ENCODE measurements at regions not wholly inside any gene's neighbourhood (a gene's known extent, or its start where the extent isn't known, plus 50 kb on each side); places are given as distances from the start of the nearest gene placed in this dataset.
A peak's percentile ranks its signal among the peaks of the same experiment; 100 is the strongest.

DNA sequence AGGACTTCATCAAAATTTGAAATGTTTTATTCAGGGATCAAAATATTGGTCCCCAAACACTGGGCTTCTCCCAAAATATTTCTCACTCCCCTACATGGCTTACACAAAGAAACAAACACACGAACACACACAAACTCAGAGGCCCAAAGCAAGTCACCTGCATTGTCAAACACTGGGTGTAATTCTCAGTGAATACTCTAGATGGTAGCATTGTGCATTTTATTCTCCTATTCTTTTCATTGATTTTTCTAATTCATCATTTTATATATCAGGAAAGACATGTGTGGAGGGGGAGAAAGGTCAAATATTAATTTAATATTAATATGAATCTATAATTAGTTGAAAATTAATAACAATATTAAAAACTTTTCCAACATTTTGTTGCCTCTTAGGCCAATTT lies 72.3 kb upstream of the TNMD start:
- no peaks in the 10 kb centered on the region for H3K4me1 ChIP-seq
- no peaks in the 10 kb centered on the region for H3K27me3 ChIP-seq
- intact Hi-C loops (cut with DNase I; ENCODE audit: low total_unique reads), result loop anchor here (5.0 kb wide), 1 partner anchor 100 kb away; no protein-coding TSS in a partner anchor
- TF ChIP-seq, protein P1, sequence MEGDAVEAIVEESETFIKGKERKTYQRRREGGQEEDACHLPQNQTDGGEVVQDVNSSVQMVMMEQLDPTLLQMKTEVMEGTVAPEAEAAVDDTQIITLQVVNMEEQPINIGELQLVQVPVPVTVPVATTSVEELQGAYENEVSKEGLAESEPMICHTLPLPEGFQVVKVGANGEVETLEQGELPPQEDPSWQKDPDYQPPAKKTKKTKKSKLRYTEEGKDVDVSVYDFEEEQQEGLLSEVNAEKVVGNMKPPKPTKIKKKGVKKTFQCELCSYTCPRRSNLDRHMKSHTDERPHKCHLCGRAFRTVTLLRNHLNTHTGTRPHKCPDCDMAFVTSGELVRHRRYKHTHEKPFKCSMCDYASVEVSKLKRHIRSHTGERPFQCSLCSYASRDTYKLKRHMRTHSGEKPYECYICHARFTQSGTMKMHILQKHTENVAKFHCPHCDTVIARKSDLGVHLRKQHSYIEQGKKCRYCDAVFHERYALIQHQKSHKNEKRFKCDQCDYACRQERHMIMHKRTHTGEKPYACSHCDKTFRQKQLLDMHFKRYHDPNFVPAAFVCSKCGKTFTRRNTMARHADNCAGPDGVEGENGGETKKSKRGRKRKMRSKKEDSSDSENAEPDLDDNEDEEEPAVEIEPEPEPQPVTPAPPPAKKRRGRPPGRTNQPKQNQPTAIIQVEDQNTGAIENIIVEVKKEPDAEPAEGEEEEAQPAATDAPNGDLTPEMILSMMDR (IDR thresholded peaks at IDR 0.05 in 4 of 5, conservative IDR thresholded peaks at IDR 0.05 in 1 of 5), result peak in 4 of 5 experiments; percentile 16 to 65 (median 24)
- TF ChIP-seq POLR2A (IDR thresholded peaks at IDR 0.05), result no peak
- DNase-seq (no peak), ATAC-seq (no peak)
- H3K4me3 ChIP-seq, result no peak overlapping the region
- no peaks in the 10 kb centered on the region for H3K9me3 ChIP-seq
- in situ Hi-C loops (cut with MboI; ENCODE audit: low sequenced_read_pairs in 4 of 4), result no loop called here
- H3K27ac ChIP-seq, result no peak overlapping the region
- no peaks in the 10 kb centered on the region for H3K36me3 ChIP-seq

DNA sequence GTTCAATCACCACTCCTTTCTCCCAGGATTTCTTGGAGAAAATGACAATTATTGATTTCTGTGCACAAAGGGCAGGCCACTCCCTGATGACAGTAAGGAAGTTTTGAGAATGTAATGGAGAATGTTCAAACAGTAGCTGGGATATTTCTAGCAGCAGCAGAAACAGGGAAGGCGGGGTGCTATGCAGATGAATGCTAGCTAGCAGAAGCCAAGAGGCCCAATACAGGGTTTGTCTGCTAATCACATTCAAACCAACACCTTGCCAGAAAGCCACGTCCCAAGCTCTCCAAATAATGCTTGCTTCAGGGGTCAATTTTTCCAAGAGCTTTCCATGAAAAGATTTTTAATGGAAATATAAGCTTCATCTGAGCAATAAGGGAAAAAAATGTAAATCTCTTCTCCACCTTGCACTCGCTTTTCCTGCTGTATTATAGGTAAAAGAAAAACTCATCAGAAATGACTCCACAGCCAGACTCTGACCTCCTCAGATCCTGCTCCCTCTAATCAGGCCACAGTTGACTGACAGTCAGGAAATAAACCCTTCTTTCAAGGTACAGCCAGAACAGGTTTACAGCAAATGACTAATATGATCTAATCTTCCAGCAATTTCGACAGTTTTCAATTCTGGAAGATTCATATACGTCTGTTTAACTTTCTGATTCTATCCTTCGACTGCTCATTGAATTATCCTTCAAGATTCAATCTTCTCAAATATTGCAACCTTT lies 84.7 kb upstream of the PCDH19 start:
- H3K4me3 ChIP-seq, result no peak overlapping the region
- no peaks in the 10 kb centered on the region for H3K4me1 ChIP-seq
- H3K36me3 ChIP-seq, result no peaks in the 10 kb centered on the region
- H3K27me3 ChIP-seq, result no peaks in the 10 kb centered on the region
- no peak overlapping the region for H3K27ac ChIP-seq
- TF ChIP-seq, protein P1 (IDR thresholded peaks at IDR 0.05 in 4 of 5, conservative IDR thresholded peaks at IDR 0.05 in 1 of 5), result no peak
- no peak for TF ChIP-seq POLR2A (IDR thresholded peaks at IDR 0.05)
- no peaks in the 10 kb centered on the region for H3K9me3 ChIP-seq
- intact Hi-C loops (cut with DNase I; ENCODE audit: low total_unique reads) (no loop called here), in situ Hi-C loops (cut with MboI; ENCODE audit: low sequenced_read_pairs in 4 of 4) (no loop called here)
- no peak for DNase-seq
- ATAC-seq, result no peak

DNA sequence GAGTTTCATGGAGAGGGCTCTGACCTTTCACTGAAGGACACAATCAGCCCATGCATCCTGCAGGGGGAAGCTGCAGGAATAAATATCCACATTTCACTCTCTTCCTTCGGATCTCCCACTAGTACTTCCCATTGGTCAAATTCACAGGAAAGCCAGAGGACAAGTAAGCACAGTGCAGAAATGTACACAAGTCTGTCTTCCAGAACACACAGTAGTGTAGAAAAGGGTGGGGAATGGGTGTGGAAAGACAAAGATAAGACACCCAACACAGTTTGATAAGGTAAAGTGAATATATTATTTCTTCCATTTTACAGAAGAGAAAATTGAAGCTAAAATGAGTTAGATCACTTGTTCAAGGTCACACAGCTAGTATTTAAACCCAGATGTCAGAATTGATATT lies 81.1 kb upstream of the PCDH19 start:
- no peaks in the 10 kb centered on the region for H3K4me1 ChIP-seq

DNA sequence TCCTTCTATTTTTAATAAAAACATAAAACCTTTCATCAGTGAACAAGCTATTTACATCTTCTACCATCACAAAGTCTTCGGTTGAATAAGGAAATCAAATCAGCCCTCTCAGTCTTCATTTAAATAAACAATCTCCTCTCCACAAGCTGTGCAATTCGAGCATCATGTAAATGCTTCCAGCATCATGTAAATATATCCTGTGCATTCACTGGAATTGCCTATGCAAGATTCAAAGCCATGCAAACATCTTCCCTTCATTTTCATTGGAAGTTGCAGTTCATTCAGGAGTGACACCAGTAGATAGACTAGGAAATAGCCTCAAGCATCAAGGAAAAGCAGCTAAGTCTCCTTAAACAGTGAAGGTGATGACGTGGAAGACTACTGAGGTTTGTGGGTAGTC lies 77.7 kb upstream of the PCDH19 start:
- H3K27ac ChIP-seq, result no peak overlapping the region
- DNase-seq (no peak), ATAC-seq (no peak)
- H3K36me3 ChIP-seq, result no peaks in the 10 kb centered on the region
- TF ChIP-seq, protein P1 (IDR thresholded peaks at IDR 0.05 in 4 of 5, conservative IDR thresholded peaks at IDR 0.05 in 1 of 5), result no peak
- no peak for TF ChIP-seq POLR2A (IDR thresholded peaks at IDR 0.05)
- H3K4me3 ChIP-seq, result no peak overlapping the region
- in situ Hi-C loops (cut with MboI; ENCODE audit: low sequenced_read_pairs in 4 of 4), result no loop called here
- intact Hi-C loops (cut with DNase I; ENCODE audit: low total_unique reads), result no loop called here
- no peaks in the 10 kb centered on the region for H3K9me3 ChIP-seq
- no peaks in the 10 kb centered on the region for H3K27me3 ChIP-seq
- H3K4me1 ChIP-seq, result no peaks in the 10 kb centered on the region

More for the DNA sequence above, 81.1 kb upstream of the PCDH19 start:
- no peak overlapping the region for H3K4me3 ChIP-seq
- TF ChIP-seq, protein P1 (IDR thresholded peaks at IDR 0.05 in 4 of 5, conservative IDR thresholded peaks at IDR 0.05 in 1 of 5), result no peak
- TF ChIP-seq POLR2A (IDR thresholded peaks at IDR 0.05), result no peak
- no peak for ATAC-seq
- H3K27ac ChIP-seq, result no peak overlapping the region
- in situ Hi-C loops (cut with MboI; ENCODE audit: low sequenced_read_pairs in 4 of 4) (no loop called here), intact Hi-C loops (cut with DNase I; ENCODE audit: low total_unique reads) (no loop called here)
- DNase-seq, result no peak
- H3K27me3 ChIP-seq, result no peaks in the 10 kb centered on the region
- H3K9me3 ChIP-seq, result no peaks in the 10 kb centered on the region
- H3K36me3 ChIP-seq, result no peaks in the 10 kb centered on the region

DNA sequence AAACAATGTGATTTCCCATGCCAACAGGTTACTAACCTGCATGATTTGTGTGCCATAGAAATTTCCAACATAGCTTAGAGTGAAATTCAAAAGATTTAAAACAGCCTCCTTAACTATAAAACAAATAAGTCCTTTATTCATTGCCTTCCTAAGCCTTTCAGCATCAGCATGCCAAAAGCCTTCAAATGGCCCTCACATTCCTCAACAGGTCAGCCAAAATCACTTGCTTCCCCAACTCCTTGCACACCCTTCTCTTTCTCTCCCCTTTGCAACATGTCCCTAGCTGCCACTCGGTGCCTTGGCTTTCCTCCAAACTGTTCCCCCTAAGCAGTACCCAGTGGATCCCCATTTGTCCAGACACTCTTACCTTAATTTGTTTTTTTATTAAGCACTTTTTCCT lies 74.9 kb upstream of the PCDH19 start:
- no peak for ATAC-seq
- no peaks in the 10 kb centered on the region for H3K9me3 ChIP-seq
- no peaks in the 10 kb centered on the region for H3K36me3 ChIP-seq
- H3K4me1 ChIP-seq, result no peaks in the 10 kb centered on the region
- DNase-seq, result no peak
- H3K27me3 ChIP-seq, result no peaks in the 10 kb centered on the region
- TF ChIP-seq, protein P1 (IDR thresholded peaks at IDR 0.05 in 4 of 5, conservative IDR thresholded peaks at IDR 0.05 in 1 of 5), result no peak
- TF ChIP-seq POLR2A (IDR thresholded peaks at IDR 0.05), result no peak
- in situ Hi-C loops (cut with MboI; ENCODE audit: low sequenced_read_pairs in 4 of 4) (no loop called here), intact Hi-C loops (cut with DNase I; ENCODE audit: low total_unique reads) (no loop called here)
- no peak overlapping the region for H3K4me3 ChIP-seq
- H3K27ac ChIP-seq, result no peak overlapping the region

Data from gastrocnemius medialis (tissue), 4 donors.